Caco-2 (cell line): ENCODE measurements at regions not wholly inside any gene's neighbourhood (a gene's known extent, or its start where the extent isn't known, plus 50 kb on each side); places are given as distances from the start of the nearest gene placed in this dataset.
"Not testable (repeated sequence)": the region's sequence is repeated elsewhere in the genome, so short reads cannot be mapped to it uniquely, and the experiment has no call there.

Source experiments
- BruUV-seq: library from RNA; stranded (reverse); fragments of 400-500 nt; replicated peaks from 2 replicates; lab custom pipeline; 2021; lab: Mats Ljungman, UMichigan
- CTCF ChIA-PET: fragments of 300-600 bp; sonication (Branson Sonifier 250); formaldehyde crosslinking; loops from one replicate; lab custom pipeline; 2022; ENCODE audit warnings: antibody characterized with exemption; lab: Charles Lee
- POLR2A ChIA-PET: fragments of 300-600 bp; sonication (Branson Sonifier 250); formaldehyde crosslinking; loops from one replicate; lab custom pipeline; 2022; ENCODE audit warnings: antibody characterized with exemption; lab: Charles Lee
- DNase-seq, 2 experiments: peaks; one replicate each; pipeline versions ENCODE4 v3.0.0 to v3.0.0-alpha.2; 2020 to 2022
- H3K27me3 ChIP-seq: replicated peaks from 2 replicates; pipeline ENCODE4 v1.6.0; 2011; ENCODE audit warnings: low read length; ENCODE audit not compliant: control insufficient read depth, insufficient read depth
- H3K36me3 ChIP-seq: 2 replicates; pipeline ENCODE4 v1.5.1; 2011; ENCODE audit warnings: low read length; ENCODE audit not compliant: control insufficient read depth, insufficient read depth
- H3K4me1 ChIP-seq: fragments of 250-450 bp; sonication (Bioruptor Pico); 2 replicates; pipeline ENCODE4 v1.5.1; 2020; ENCODE audit warnings: mild to moderate bottlenecking
- H3K4me3 ChIP-seq: 2 replicates; pipeline ENCODE4 v1.5.1; 2011; ENCODE audit warnings: low read depth, mild to moderate bottlenecking, control low read depth, low read length
- H3K9me3 ChIP-seq: fragments of 250-450 bp; sonication (Bioruptor Pico); 2 replicates; pipeline ENCODE4 v1.5.1; 2020; ENCODE audit warnings: mild to moderate bottlenecking, moderate library complexity
- H3K27ac Mint-ChIP-seq: one replicate; pipeline ENCODE4 v1.8.0; 2022; ENCODE audit warnings: mixed read lengths; ENCODE audit not compliant: unreplicated experiment
- H3K27me3 Mint-ChIP-seq: one replicate; pipeline ENCODE4 v1.8.0; 2022; ENCODE audit warnings: mixed read lengths; ENCODE audit not compliant: insufficient read depth, unreplicated experiment
- H3K36me3 Mint-ChIP-seq: one replicate; pipeline ENCODE4 v1.8.0; 2022; ENCODE audit warnings: mild to moderate bottlenecking, mixed read lengths; ENCODE audit not compliant: insufficient read depth, unreplicated experiment
- H3K4me1 Mint-ChIP-seq: one replicate; pipeline ENCODE4 v1.8.0; 2022; ENCODE audit warnings: low read depth, mixed read lengths; ENCODE audit not compliant: unreplicated experiment
- H3K4me3 Mint-ChIP-seq: one replicate; pipeline ENCODE4 v1.8.0; 2022; ENCODE audit warnings: mild to moderate bottlenecking, moderate library complexity, mixed read lengths; ENCODE audit not compliant: unreplicated experiment
- H3K9me3 Mint-ChIP-seq: one replicate; pipeline ENCODE4 v1.8.0; 2022; ENCODE audit warnings: mixed read lengths; ENCODE audit not compliant: unreplicated experiment
- intact Hi-C: fragments of 100-400 bp; cut with micrococcal nuclease; formaldehyde crosslinking; loops from one replicate; pipeline ENCODE4 v1.10.0; 2022; ENCODE audit not compliant: unreplicated experiment
- TF ChIP-seq, protein P1 (sequence below), 2 experiments: fragments of 200-600 bp in 1 of 2; IDR thresholded peaks; 1 replicate in 1 of 2; 2 replicates in 1 of 2; pipeline versions ENCODE4 v1.5.1 to v1.8.0; 2011 to 2022; ENCODE audit warnings: antibody characterized with exemption in 1 of 2, control low read depth in 1 of 2, inconsistent platforms in 1 of 2, low read depth in 1 of 2, low read length in 1 of 2, mild to moderate bottlenecking in 1 of 2, moderate library complexity in 1 of 2; ENCODE audit not compliant: insufficient read depth in 1 of 2, severe bottlenecking in 1 of 2, unreplicated experiment in 1 of 2

GRCh38 chr16:29314292-29314934 lies 92.1 kb downstream of the NPIPB11 start:
- H3K4me1 Mint-ChIP-seq: no peaks in the 10 kb centered on the region
- H3K9me3 Mint-ChIP-seq: no peaks in the 10 kb centered on the region
- H3K27me3 Mint-ChIP-seq: no peaks in the 10 kb centered on the region
- BruUV-seq: no TSS peak
- no peaks in the 10 kb centered on the region for H3K36me3 Mint-ChIP-seq
- POLR2A ChIA-PET: no interaction called here
- Histone ChIP-seq H3K36me3 (no peaks in the 10 kb centered on the region), H3K4me3 (no peak overlapping the region), H3K4me1 (no peaks in the 10 kb centered on the region), H3K27me3 (no peaks in the 10 kb centered on the region), H3K9me3 (no peaks in the 10 kb centered on the region)
- no peak overlapping the region for H3K4me3 Mint-ChIP-seq
- TF ChIP-seq, protein P1, sequence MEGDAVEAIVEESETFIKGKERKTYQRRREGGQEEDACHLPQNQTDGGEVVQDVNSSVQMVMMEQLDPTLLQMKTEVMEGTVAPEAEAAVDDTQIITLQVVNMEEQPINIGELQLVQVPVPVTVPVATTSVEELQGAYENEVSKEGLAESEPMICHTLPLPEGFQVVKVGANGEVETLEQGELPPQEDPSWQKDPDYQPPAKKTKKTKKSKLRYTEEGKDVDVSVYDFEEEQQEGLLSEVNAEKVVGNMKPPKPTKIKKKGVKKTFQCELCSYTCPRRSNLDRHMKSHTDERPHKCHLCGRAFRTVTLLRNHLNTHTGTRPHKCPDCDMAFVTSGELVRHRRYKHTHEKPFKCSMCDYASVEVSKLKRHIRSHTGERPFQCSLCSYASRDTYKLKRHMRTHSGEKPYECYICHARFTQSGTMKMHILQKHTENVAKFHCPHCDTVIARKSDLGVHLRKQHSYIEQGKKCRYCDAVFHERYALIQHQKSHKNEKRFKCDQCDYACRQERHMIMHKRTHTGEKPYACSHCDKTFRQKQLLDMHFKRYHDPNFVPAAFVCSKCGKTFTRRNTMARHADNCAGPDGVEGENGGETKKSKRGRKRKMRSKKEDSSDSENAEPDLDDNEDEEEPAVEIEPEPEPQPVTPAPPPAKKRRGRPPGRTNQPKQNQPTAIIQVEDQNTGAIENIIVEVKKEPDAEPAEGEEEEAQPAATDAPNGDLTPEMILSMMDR (IDR thresholded peaks at IDR 0.05; ENCODE audit: insufficient read depth in 1 of 2, low read depth in 1 of 2, low read length in 1 of 2, severe bottlenecking in 1 of 2, unreplicated experiment in 1 of 2): no peak
- intact Hi-C loops: no loop called here
- no peak overlapping the region for H3K27ac Mint-ChIP-seq
- CTCF ChIA-PET: no interaction called here
- DNase-seq: no peak

- Histone ChIP-seq H3K36me3 (no peaks in the 10 kb centered on the region), H3K4me1 (no peaks in the 10 kb centered on the region), H3K4me3 (no peak overlapping the region), H3K9me3 (no peaks in the 10 kb centered on the region), H3K27me3 (no peaks in the 10 kb centered on the region)
- Mint-ChIP-seq H3K4me3 (no peak overlapping the region), H3K4me1 (no peaks in the 10 kb centered on the region), H3K27me3 (no peaks in the 10 kb centered on the region), H3K9me3 (no peaks in the 10 kb centered on the region), H3K27ac (no peak overlapping the region), H3K36me3 (no peaks in the 10 kb centered on the region)
- DNase-seq: no peak
- ChIA-PET POLR2A (no interaction called here), CTCF (no interaction called here)
- TF ChIP-seq, protein P1 (IDR thresholded peaks at IDR 0.05; ENCODE audit: insufficient read depth in 1 of 2, low read depth in 1 of 2, low read length in 1 of 2, severe bottlenecking in 1 of 2, unreplicated experiment in 1 of 2): no peak
- intact Hi-C loops: no loop called here
- no TSS peak for BruUV-seq
Measured at GRCh38 chr16:29313559-29314048, 92.9 kb downstream of the NPIPB11 start.

GRCh38 chr16:29312835-29313558 lies 93.5 kb downstream of the NPIPB11 start:
- Mint-ChIP-seq H3K4me3 (no peak overlapping the region), H3K36me3 (no peaks in the 10 kb centered on the region), H3K9me3 (no peaks in the 10 kb centered on the region), H3K27me3 (no peaks in the 10 kb centered on the region), H3K4me1 (no peaks in the 10 kb centered on the region), H3K27ac (no peak overlapping the region)
- TF ChIP-seq, protein P1 (IDR thresholded peaks at IDR 0.05; ENCODE audit: insufficient read depth in 1 of 2, low read depth in 1 of 2, low read length in 1 of 2, severe bottlenecking in 1 of 2, unreplicated experiment in 1 of 2): no peak
- ChIA-PET POLR2A (no interaction called here), CTCF (no interaction called here)
- no peaks in the 10 kb centered on the region for H3K27me3 ChIP-seq
- H3K36me3 ChIP-seq: no peaks in the 10 kb centered on the region
- H3K4me1 ChIP-seq: no peaks in the 10 kb centered on the region
- H3K9me3 ChIP-seq: no peaks in the 10 kb centered on the region
- intact Hi-C loops: no loop called here
- H3K4me3 ChIP-seq: no peak overlapping the region
- no peak for DNase-seq
- no TSS peak for BruUV-seq

DNA sequence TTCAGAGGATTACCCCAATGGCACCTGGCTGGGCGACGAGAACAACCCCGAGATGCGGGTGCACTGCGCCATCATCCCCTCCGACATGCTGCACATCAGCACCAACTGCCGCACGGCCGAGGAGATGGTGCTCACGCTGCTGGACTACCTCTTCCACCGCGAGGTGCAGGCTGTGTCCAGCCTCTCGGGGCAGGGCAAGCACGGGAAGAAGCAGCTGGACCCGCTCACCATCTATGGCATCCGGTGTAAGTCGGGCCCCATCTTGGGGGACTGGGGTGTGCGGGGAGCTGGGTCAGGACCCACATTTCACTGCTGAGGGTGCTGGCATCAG lies 94.2 kb downstream of the NPIPB11 start:
- POLR2A ChIA-PET, H3K27ac Mint-ChIP-seq, H3K27me3 Mint-ChIP-seq, H3K36me3 Mint-ChIP-seq, H3K4me1 ChIP-seq, DNase-seq, BruUV-seq, H3K36me3 ChIP-seq, H3K9me3 Mint-ChIP-seq, CTCF ChIA-PET, H3K4me3 Mint-ChIP-seq, H3K4me3 ChIP-seq, H3K9me3 ChIP-seq, intact Hi-C loops, H3K27me3 ChIP-seq, H3K4me1 Mint-ChIP-seq: not testable (repeated sequence)
